Panc1 (cell line): ENCODE measurements at regions not wholly inside any gene's neighbourhood (a gene's known extent, or its start where the extent isn't known, plus 50 kb on each side); places are given as distances from the start of the nearest gene placed in this dataset.

Source experiments
- ATAC-seq: fragments of 200-7000 bp; cut with Tn5 transposase; 2 replicates; pipeline ENCODE4 v1.9.1; 2020; ENCODE audit warnings: mild to moderate bottlenecking, moderate library complexity
- BruUV-seq: library from RNA; stranded (reverse); fragments of 400-500 nt; replicated peaks from 2 replicates; lab custom pipeline; 2021; lab: Mats Ljungman, UMichigan
- CTCF ChIA-PET: fragments of 300-600 bp; sonication (Branson Sonifier 250); formaldehyde crosslinking; loops from one replicate; lab custom pipeline; 2022; ENCODE audit warnings: antibody characterized with exemption; lab: Charles Lee
- POLR2A ChIA-PET: fragments of 300-600 bp; sonication (Branson Sonifier 250); formaldehyde crosslinking; loops from one replicate; lab custom pipeline; 2022; ENCODE audit warnings: antibody characterized with exemption; lab: Charles Lee
- DNase-seq: peaks from one replicate; pipeline ENCODE4 v3.0.0-alpha.2; 2010; ENCODE audit warnings: low read depth, low spot score
- H3K27ac ChIP-seq: 2 replicates; pipeline ENCODE4 v1.5.1; 2011; ENCODE audit warnings: mild to moderate bottlenecking, low read length, inconsistent platforms
- H3K27me3 ChIP-seq: fragments of 200-500 bp; sonication (Bioruptor generic); 2 replicates; pipeline ENCODE4 v1.6.0; 2014; ENCODE audit warnings: low read length, inconsistent platforms; ENCODE audit not compliant: control insufficient read depth, insufficient read depth
- H3K36me3 ChIP-seq: fragments of 200-500 bp; sonication (Bioruptor generic); 2 replicates; pipeline ENCODE4 v1.5.1; 2014; ENCODE audit warnings: inconsistent platforms, mild to moderate bottlenecking, low read length, moderate library complexity; ENCODE audit not compliant: control insufficient read depth, insufficient read depth
- H3K4me1 ChIP-seq: 2 replicates; pipeline ENCODE4 v1.5.1; 2011; ENCODE audit warnings: inconsistent platforms, mild to moderate bottlenecking, low read length, moderate library complexity; ENCODE audit not compliant: control insufficient read depth, insufficient read depth
- H3K4me3 ChIP-seq, 2 experiments: 2 replicates each; pipeline ENCODE4 v1.5.1; 2011 to 2012; ENCODE audit warnings: low read depth in 2 of 2, low read length in 2 of 2, mild to moderate bottlenecking in 2 of 2, inconsistent platforms in 1 of 2, moderate library complexity in 1 of 2
- H3K9me3 ChIP-seq: fragments of 200-500 bp; sonication (Bioruptor generic); 2 replicates; pipeline ENCODE4 v1.5.1; 2014; ENCODE audit warnings: low read depth, mild to moderate bottlenecking, inconsistent platforms, low read length, moderate library complexity; ENCODE audit not compliant: control insufficient read depth, insufficient read depth
- POLR2AphosphoS5 ChIP-seq: IDR thresholded peaks from 2 replicates; pipeline ENCODE4 v1.6.1; 2012; ENCODE audit warnings: mild to moderate bottlenecking, low read depth, low read length, moderate library complexity
- SIN3A ChIP-seq: IDR thresholded peaks from 2 replicates; pipeline ENCODE4 v1.6.1; 2012; ENCODE audit warnings: low read depth, mild to moderate bottlenecking, low read length, moderate library complexity, borderline replicate concordance; ENCODE audit not compliant: insufficient read depth
- TCF7L2 ChIP-seq: IDR thresholded peaks from 2 replicates; pipeline ENCODE4 v1.6.1; 2011; ENCODE audit warnings: mild to moderate bottlenecking, low read depth, low read length, inconsistent platforms
- in situ Hi-C: cut with HindIII; loops from 2 replicates; pipeline ENCODE4 v1.10.0; 2016; ENCODE audit warnings: low sequenced_read_pairs, low pct_unique_long_range_greater_than_20kb
- intact Hi-C: fragments of 100-400 bp; cut with micrococcal nuclease; formaldehyde crosslinking; loops from one replicate; pipeline ENCODE4 v1.10.0; 2022; ENCODE audit not compliant: unreplicated experiment
- TF ChIP-seq, protein P1 (sequence below): fragments of 450-650 bp; IDR thresholded peaks from 2 replicates; pipeline ENCODE4 v1.5.1; 2017; ENCODE audit warnings: mild to moderate bottlenecking
- TF ChIP-seq, protein P2 (sequence below), 2 experiments: IDR thresholded peaks; 2 replicates each; pipeline ENCODE4 v1.6.1; 2011 to 2012; ENCODE audit warnings: low read depth in 2 of 2, control low read depth in 1 of 2, low read length in 1 of 2, mild to moderate bottlenecking in 1 of 2, moderate library complexity in 1 of 2; ENCODE audit not compliant: insufficient read depth in 1 of 2

DNA sequence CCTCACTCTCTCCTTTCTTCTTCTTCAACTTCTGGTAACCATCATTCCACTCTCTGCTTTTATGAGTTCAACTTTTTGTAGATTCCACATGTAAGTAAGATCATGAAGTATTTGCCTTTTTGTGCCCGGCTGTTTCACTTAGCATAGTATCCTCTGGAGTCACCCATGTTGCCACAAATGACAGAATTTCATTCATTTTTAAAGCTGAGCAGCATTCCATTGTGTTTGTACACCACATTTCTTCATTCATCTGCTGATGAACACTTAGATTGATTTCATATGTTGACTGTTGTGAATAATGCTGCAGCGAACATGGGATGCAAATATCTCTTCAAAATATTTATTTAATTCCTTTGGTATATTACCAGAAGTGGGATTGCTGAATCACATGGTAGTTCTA, 133.6 kb upstream of the ERBB4 start:
- intact Hi-C loops: no loop called here
- H3K4me3 ChIP-seq: no peak overlapping the region
- H3K4me1 ChIP-seq: no peaks in the 10 kb centered on the region
- H3K27me3 ChIP-seq: no peaks in the 10 kb centered on the region
- no peak for TF ChIP-seq POLR2AphosphoS5
- TF ChIP-seq SIN3A: no peak
- TF ChIP-seq, protein P1, sequence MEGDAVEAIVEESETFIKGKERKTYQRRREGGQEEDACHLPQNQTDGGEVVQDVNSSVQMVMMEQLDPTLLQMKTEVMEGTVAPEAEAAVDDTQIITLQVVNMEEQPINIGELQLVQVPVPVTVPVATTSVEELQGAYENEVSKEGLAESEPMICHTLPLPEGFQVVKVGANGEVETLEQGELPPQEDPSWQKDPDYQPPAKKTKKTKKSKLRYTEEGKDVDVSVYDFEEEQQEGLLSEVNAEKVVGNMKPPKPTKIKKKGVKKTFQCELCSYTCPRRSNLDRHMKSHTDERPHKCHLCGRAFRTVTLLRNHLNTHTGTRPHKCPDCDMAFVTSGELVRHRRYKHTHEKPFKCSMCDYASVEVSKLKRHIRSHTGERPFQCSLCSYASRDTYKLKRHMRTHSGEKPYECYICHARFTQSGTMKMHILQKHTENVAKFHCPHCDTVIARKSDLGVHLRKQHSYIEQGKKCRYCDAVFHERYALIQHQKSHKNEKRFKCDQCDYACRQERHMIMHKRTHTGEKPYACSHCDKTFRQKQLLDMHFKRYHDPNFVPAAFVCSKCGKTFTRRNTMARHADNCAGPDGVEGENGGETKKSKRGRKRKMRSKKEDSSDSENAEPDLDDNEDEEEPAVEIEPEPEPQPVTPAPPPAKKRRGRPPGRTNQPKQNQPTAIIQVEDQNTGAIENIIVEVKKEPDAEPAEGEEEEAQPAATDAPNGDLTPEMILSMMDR: no peak
- TF ChIP-seq TCF7L2: no peak
- TF ChIP-seq, protein P2, sequence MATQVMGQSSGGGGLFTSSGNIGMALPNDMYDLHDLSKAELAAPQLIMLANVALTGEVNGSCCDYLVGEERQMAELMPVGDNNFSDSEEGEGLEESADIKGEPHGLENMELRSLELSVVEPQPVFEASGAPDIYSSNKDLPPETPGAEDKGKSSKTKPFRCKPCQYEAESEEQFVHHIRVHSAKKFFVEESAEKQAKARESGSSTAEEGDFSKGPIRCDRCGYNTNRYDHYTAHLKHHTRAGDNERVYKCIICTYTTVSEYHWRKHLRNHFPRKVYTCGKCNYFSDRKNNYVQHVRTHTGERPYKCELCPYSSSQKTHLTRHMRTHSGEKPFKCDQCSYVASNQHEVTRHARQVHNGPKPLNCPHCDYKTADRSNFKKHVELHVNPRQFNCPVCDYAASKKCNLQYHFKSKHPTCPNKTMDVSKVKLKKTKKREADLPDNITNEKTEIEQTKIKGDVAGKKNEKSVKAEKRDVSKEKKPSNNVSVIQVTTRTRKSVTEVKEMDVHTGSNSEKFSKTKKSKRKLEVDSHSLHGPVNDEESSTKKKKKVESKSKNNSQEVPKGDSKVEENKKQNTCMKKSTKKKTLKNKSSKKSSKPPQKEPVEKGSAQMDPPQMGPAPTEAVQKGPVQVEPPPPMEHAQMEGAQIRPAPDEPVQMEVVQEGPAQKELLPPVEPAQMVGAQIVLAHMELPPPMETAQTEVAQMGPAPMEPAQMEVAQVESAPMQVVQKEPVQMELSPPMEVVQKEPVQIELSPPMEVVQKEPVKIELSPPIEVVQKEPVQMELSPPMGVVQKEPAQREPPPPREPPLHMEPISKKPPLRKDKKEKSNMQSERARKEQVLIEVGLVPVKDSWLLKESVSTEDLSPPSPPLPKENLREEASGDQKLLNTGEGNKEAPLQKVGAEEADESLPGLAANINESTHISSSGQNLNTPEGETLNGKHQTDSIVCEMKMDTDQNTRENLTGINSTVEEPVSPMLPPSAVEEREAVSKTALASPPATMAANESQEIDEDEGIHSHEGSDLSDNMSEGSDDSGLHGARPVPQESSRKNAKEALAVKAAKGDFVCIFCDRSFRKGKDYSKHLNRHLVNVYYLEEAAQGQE (IDR thresholded peaks at IDR 0.05; ENCODE audit: insufficient read depth in 1 of 2, low read depth in 2 of 2, low read length in 1 of 2): no peak
- DNase-seq (no peak), ATAC-seq (no peak)
- ChIA-PET CTCF (no interaction called here), POLR2A (no interaction called here)
- in situ Hi-C loops: no loop called here
- no peaks in the 10 kb centered on the region for H3K9me3 ChIP-seq
- H3K27ac ChIP-seq: no peak overlapping the region
- BruUV-seq: no TSS peak
- H3K36me3 ChIP-seq: no peaks in the 10 kb centered on the region

DNA sequence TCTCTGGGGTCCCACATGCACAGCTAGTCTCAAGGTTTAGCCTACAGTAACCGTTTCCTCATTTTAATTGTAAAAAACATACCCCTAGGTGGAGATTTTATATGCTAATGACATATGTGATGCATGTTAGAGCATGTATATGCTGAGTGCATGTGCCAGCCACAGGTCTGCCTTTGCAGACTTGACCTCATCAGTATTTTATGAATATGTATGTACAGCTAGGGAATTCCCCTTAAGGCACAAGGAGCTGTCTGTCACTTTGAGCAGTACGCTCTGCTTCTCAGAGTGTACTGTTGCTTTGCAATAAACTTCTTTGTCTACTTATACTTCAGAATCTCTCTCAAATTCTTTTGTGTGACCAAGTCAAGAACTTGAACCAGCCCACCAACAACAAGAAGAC, 131.2 kb upstream of the ERBB4 start:
- Histone ChIP-seq H3K27ac (no peak overlapping the region), H3K36me3 (no peaks in the 10 kb centered on the region), H3K4me3 (no peak overlapping the region), H3K4me1 (no peaks in the 10 kb centered on the region), H3K27me3 (no peaks in the 10 kb centered on the region), H3K9me3 (no peaks in the 10 kb centered on the region)
- intact Hi-C loops: no loop called here
- DNase-seq (no peak), ATAC-seq (no peak)
- in situ Hi-C loops: no loop called here
- TF ChIP-seq TCF7L2: no peak
- TF ChIP-seq, protein P2 (IDR thresholded peaks at IDR 0.05; ENCODE audit: insufficient read depth in 1 of 2, low read depth in 2 of 2, low read length in 1 of 2): no peak
- BruUV-seq: no TSS peak
- ChIA-PET CTCF (no interaction called here), POLR2A (no interaction called here)
